Liver (tissue), 8 donors: ENCODE measurements at regions not wholly inside any gene's neighbourhood (a gene's known extent, or its start where the extent isn't known, plus 50 kb on each side); places are given as distances from the start of the nearest gene placed in this dataset.

ENCODE experiments used
- DNase-seq: peaks from one replicate; pipeline ENCODE4 v3.0.0-alpha.2; 2017; ENCODE audit warnings: low spot score
- H3K27ac ChIP-seq, 2 donors: one replicate each; pipeline ENCODE4 v1.7.0; 2013; ENCODE audit warnings: inconsistent platforms in 2 of 2, low read length in 2 of 2, control low read depth in 1 of 2, low read depth in 1 of 2, mild to moderate bottlenecking in 1 of 2
- H3K27me3 ChIP-seq, 4 donors: one replicate each; pipeline versions ENCODE4 v1.6.1 to v1.7.0; 2013; ENCODE audit warnings: low read length in 3 of 4, inconsistent platforms in 1 of 4, mild to moderate bottlenecking in 1 of 4, moderate library complexity in 1 of 4; ENCODE audit not compliant: control insufficient read depth in 4 of 4, insufficient read depth in 4 of 4
- H3K36me3 ChIP-seq, 4 donors: one replicate each; pipeline versions ENCODE4 v1.6.1 to v1.7.0; 2013; ENCODE audit warnings: low read length in 3 of 4, mild to moderate bottlenecking in 3 of 4, low read depth in 1 of 4, moderate library complexity in 1 of 4; ENCODE audit not compliant: control insufficient read depth in 4 of 4, insufficient read depth in 3 of 4
- H3K4me1 ChIP-seq, 4 donors: one replicate each; pipeline versions ENCODE4 v1.6.1 to v1.7.0; 2013; ENCODE audit warnings: low read length in 3 of 4, mild to moderate bottlenecking in 3 of 4, moderate library complexity in 1 of 4; ENCODE audit not compliant: control insufficient read depth in 4 of 4, insufficient read depth in 4 of 4
- H3K4me3 ChIP-seq, 3 donors: one replicate each; pipeline versions ENCODE4 v1.6.1 to v1.7.0; 2013; ENCODE audit warnings: low read length in 3 of 3, control low read depth in 1 of 3, low read depth in 1 of 3, mild to moderate bottlenecking in 1 of 3
- H3K9ac ChIP-seq, 2 donors: one replicate each; pipeline ENCODE4 v1.7.0; 2013; ENCODE audit warnings: low read length in 2 of 2, mild to moderate bottlenecking in 2 of 2, moderate library complexity in 2 of 2, control low read depth in 1 of 2, low read depth in 1 of 2
- H3K9me3 ChIP-seq, 4 donors: one replicate each; pipeline versions ENCODE4 v1.6.1 to v1.7.0; 2013; ENCODE audit warnings: low read length in 3 of 4; ENCODE audit not compliant: control insufficient read depth in 4 of 4
- FOXA2 ChIP-seq: IDR thresholded peaks from 2 replicates; pipeline ENCODE4 v1.6.1; 2016; ENCODE audit warnings: antibody characterized with exemption
- GABPA ChIP-seq, 2 donors: IDR thresholded peaks in 1 of 2; conservative IDR thresholded peaks in 1 of 2; 2 replicates each; pipeline ENCODE4 v1.6.1; 2016; ENCODE audit warnings: antibody characterized with exemption in 2 of 2, mild to moderate bottlenecking in 1 of 2, moderate library complexity in 1 of 2
- HNF4A ChIP-seq, 2 donors: conservative IDR thresholded peaks; 2 replicates each; pipeline ENCODE4 v1.6.1; 2016; ENCODE audit warnings: antibody characterized with exemption in 2 of 2, mild to moderate bottlenecking in 2 of 2
- HNF4G ChIP-seq: IDR thresholded peaks from 2 replicates; pipeline ENCODE4 v1.6.1; 2016; ENCODE audit warnings: antibody characterized with exemption
- JUND ChIP-seq, 2 donors: IDR thresholded peaks; 2 replicates each; pipeline ENCODE4 v1.6.1; 2016; ENCODE audit warnings: antibody characterized with exemption in 2 of 2
- NR2F2 ChIP-seq: IDR thresholded peaks from 2 replicates; pipeline ENCODE4 v1.6.1; 2016; ENCODE audit warnings: antibody characterized with exemption
- RAD21 ChIP-seq, 2 donors: IDR thresholded peaks; 2 replicates each; pipeline ENCODE4 v1.6.1; 2016; ENCODE audit warnings: antibody characterized with exemption in 2 of 2, mild to moderate bottlenecking in 2 of 2
- RXRA ChIP-seq, 2 donors: IDR thresholded peaks; 2 replicates each; pipeline ENCODE4 v1.6.1; 2017 to 2018; ENCODE audit warnings: antibody characterized with exemption in 2 of 2, mild to moderate bottlenecking in 1 of 2
- SP1 ChIP-seq: IDR thresholded peaks from 2 replicates; pipeline ENCODE4 v1.6.1; 2018; ENCODE audit warnings: antibody characterized with exemption, mild to moderate bottlenecking
- TAF1 ChIP-seq: conservative IDR thresholded peaks from 2 replicates; pipeline ENCODE4 v1.6.1; 2016; ENCODE audit warnings: antibody characterized with exemption, mild to moderate bottlenecking
- YY1 ChIP-seq: IDR thresholded peaks from 2 replicates; pipeline ENCODE4 v1.6.1; 2016; ENCODE audit warnings: antibody characterized with exemption, mild to moderate bottlenecking
- WGBS: extraction: QIAGEN DNeasy Blood & Tissue Kit; methylation state at CpG from one replicate; pipeline ENCODE4 v1.1.7; 2013; 5-methylcytosine and 5-hydroxymethylcytosine counted together
- TF ChIP-seq, protein P1 (sequence below): fragments of 150-350 bp; IDR thresholded peaks from 2 replicates; pipeline ENCODE4 v1.5.1; 2017; ENCODE audit warnings: improper control_type of control experiment, low read depth, low read length; ENCODE audit not compliant: missing input control
- TF ChIP-seq, protein P2 (sequence below): IDR thresholded peaks from 2 replicates; pipeline ENCODE4 v1.6.1; 2016; ENCODE audit warnings: antibody characterized with exemption
- TF ChIP-seq, protein P3 (sequence below): IDR thresholded peaks from 2 replicates; pipeline ENCODE4 v1.6.1; 2016; ENCODE audit warnings: antibody characterized with exemption
- TF ChIP-seq, protein P4 (sequence below): IDR thresholded peaks from 2 replicates; pipeline ENCODE4 v1.6.1; 2016; ENCODE audit warnings: antibody characterized with exemption
- TF ChIP-seq, protein P5 (sequence below): IDR thresholded peaks from 2 replicates; pipeline ENCODE4 v1.6.1; 2016; ENCODE audit warnings: antibody characterized with exemption, mild to moderate bottlenecking
- donor health status: healthy.
- donor health status: healthy.
- donor health status: healthy.
- donor health status: healthy.
- donor health status: healthy.

DNA sequence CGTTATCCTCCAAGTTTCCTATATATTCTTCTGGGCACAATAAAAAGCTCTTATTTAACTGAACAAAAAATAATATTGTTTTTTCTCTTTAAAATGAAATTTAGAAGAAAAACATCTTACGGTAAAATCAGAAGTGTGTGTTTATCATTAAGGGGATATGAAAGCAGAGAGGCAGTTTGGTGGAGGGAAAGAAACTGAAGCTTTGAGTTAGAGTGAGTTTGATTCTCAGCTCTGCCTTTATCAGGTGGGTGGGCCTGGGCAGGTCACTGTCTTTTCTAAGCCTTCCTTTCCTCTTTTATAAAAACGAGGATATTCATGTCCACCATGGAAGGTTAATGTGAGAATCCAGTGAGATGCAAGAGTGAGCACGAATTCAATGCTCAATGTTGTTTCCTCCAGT lies 379.8 kb upstream of the CNR1 start (continued):
- no peak for TF ChIP-seq GABPA (IDR thresholded peaks at IDR 0.05 in 1 of 2, conservative IDR thresholded peaks at IDR 0.05 in 1 of 2)
- TF ChIP-seq TAF1 = no peak
- no peak for TF ChIP-seq RAD21 (IDR thresholded peaks at IDR 0.05)
- TF ChIP-seq, protein P1, sequence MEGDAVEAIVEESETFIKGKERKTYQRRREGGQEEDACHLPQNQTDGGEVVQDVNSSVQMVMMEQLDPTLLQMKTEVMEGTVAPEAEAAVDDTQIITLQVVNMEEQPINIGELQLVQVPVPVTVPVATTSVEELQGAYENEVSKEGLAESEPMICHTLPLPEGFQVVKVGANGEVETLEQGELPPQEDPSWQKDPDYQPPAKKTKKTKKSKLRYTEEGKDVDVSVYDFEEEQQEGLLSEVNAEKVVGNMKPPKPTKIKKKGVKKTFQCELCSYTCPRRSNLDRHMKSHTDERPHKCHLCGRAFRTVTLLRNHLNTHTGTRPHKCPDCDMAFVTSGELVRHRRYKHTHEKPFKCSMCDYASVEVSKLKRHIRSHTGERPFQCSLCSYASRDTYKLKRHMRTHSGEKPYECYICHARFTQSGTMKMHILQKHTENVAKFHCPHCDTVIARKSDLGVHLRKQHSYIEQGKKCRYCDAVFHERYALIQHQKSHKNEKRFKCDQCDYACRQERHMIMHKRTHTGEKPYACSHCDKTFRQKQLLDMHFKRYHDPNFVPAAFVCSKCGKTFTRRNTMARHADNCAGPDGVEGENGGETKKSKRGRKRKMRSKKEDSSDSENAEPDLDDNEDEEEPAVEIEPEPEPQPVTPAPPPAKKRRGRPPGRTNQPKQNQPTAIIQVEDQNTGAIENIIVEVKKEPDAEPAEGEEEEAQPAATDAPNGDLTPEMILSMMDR = no peak
- TF ChIP-seq RXRA (IDR thresholded peaks at IDR 0.05) = no peak

DNA sequence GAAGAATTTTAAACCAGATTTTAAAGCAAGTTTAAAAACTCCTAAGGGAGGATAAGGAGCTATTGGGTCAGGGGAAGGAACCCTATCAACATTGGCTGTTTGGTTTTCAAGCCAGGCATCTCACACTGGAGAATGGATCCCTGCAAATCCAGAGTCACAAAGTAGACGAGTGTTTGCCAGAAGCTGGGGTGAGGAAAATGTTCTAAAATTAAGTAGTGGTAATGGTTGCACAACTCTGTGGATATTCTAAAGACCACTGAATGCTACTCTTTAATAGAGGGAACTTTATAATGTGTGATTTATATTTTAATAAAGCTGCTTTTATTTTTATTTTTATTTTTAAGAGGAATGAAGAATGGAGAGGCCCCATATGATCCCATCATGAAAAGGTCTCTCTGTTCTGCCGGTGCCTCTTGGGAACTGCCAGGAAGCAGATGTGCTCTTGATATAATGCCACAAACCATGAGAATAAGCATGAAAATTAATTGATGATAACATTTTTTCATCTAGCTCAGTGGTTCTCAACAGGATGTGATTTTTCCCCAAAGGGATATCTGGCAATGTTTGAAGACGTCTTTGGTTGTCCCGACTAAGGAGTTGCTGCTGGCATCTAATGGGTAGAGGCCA lies 379.0 kb upstream of the CNR1 start:
- WGBS = 74% methylated on average over 4 of the region's 4 CpGs
- TF ChIP-seq, protein P2, sequence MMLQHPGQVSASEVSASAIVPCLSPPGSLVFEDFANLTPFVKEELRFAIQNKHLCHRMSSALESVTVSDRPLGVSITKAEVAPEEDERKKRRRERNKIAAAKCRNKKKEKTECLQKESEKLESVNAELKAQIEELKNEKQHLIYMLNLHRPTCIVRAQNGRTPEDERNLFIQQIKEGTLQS = no peak
- TF ChIP-seq HNF4A (conservative IDR thresholded peaks at IDR 0.05) = no peak
- no peak for TF ChIP-seq TAF1
- TF ChIP-seq RXRA (IDR thresholded peaks at IDR 0.05) = no peak
- no peak for TF ChIP-seq JUND (IDR thresholded peaks at IDR 0.05)
- TF ChIP-seq RAD21 (IDR thresholded peaks at IDR 0.05) = no peak
- no peak for DNase-seq
- no peaks in the 10 kb centered on the region for H3K36me3 ChIP-seq
- H3K4me3 ChIP-seq = no peak overlapping the region
- H3K27me3 ChIP-seq = no peaks in the 10 kb centered on the region
- H3K9me3 ChIP-seq = no peaks in the 10 kb centered on the region
- H3K9ac ChIP-seq = no peak overlapping the region
- H3K27ac ChIP-seq = no peak overlapping the region
- H3K4me1 ChIP-seq = no peaks in the 10 kb centered on the region

DNA sequence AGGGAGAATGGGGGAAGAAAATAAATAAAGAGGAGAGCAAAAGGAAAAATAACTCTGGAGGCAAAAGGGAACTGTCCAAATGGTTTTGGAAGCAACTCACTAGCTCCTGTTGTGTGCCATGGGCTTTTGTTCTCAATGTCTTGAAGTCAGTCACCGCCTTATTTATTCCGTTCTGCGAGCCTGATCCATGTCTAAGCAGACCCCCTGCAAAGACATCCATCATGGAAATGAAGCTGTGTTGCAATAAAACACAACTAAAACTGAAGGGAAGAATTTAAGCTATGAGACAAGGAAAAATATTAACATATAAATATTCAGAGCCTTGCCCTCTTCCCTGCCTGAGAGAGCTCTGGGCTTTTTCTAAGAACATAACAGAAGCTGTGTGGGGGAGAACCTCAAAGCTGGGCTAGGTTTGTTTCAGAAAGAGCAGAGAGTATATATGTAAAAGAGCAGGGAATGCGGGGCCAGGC lies 373.2 kb upstream of the CNR1 start:
- Histone ChIP-seq H3K27ac (no peak overlapping the region), H3K9me3 (no peaks in the 10 kb centered on the region), H3K36me3 (no peaks in the 10 kb centered on the region), H3K9ac (no peak overlapping the region), H3K4me3 (no peak overlapping the region), H3K27me3 (peaks cover 0 to 5% (median 0%) of the 10 kb centered on the region in 4 donors), H3K4me1 (no peaks in the 10 kb centered on the region)
- TF ChIP-seq JUND (IDR thresholded peaks at IDR 0.05) (no peak), GABPA (IDR thresholded peaks at IDR 0.05 in 1 of 2, conservative IDR thresholded peaks at IDR 0.05 in 1 of 2) (no peak), RXRA (IDR thresholded peaks at IDR 0.05) (no peak), FOXA2 (no peak), HNF4G (no peak), SP1 (no peak), NR2F2 (no peak), HNF4A (conservative IDR thresholded peaks at IDR 0.05) (no peak), YY1 (no peak)
- TF ChIP-seq, protein P2 = no peak
- TF ChIP-seq, protein P3, sequence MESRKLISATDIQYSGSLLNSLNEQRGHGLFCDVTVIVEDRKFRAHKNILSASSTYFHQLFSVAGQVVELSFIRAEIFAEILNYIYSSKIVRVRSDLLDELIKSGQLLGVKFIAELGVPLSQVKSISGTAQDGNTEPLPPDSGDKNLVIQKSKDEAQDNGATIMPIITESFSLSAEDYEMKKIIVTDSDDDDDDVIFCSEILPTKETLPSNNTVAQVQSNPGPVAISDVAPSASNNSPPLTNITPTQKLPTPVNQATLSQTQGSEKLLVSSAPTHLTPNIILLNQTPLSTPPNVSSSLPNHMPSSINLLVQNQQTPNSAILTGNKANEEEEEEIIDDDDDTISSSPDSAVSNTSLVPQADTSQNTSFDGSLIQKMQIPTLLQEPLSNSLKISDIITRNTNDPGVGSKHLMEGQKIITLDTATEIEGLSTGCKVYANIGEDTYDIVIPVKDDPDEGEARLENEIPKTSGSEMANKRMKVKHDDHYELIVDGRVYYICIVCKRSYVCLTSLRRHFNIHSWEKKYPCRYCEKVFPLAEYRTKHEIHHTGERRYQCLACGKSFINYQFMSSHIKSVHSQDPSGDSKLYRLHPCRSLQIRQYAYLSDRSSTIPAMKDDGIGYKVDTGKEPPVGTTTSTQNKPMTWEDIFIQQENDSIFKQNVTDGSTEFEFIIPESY = no peak
- TF ChIP-seq, protein P4, sequence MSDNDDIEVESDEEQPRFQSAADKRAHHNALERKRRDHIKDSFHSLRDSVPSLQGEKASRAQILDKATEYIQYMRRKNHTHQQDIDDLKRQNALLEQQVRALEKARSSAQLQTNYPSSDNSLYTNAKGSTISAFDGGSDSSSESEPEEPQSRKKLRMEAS = no peak
- TF ChIP-seq, protein P5, sequence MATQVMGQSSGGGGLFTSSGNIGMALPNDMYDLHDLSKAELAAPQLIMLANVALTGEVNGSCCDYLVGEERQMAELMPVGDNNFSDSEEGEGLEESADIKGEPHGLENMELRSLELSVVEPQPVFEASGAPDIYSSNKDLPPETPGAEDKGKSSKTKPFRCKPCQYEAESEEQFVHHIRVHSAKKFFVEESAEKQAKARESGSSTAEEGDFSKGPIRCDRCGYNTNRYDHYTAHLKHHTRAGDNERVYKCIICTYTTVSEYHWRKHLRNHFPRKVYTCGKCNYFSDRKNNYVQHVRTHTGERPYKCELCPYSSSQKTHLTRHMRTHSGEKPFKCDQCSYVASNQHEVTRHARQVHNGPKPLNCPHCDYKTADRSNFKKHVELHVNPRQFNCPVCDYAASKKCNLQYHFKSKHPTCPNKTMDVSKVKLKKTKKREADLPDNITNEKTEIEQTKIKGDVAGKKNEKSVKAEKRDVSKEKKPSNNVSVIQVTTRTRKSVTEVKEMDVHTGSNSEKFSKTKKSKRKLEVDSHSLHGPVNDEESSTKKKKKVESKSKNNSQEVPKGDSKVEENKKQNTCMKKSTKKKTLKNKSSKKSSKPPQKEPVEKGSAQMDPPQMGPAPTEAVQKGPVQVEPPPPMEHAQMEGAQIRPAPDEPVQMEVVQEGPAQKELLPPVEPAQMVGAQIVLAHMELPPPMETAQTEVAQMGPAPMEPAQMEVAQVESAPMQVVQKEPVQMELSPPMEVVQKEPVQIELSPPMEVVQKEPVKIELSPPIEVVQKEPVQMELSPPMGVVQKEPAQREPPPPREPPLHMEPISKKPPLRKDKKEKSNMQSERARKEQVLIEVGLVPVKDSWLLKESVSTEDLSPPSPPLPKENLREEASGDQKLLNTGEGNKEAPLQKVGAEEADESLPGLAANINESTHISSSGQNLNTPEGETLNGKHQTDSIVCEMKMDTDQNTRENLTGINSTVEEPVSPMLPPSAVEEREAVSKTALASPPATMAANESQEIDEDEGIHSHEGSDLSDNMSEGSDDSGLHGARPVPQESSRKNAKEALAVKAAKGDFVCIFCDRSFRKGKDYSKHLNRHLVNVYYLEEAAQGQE = no peak
- no peak for DNase-seq
- 64% methylated on average over 4 of the region's 4 CpGs for whole genome bisulfite sequencing
